ENCODE measurements at regions not wholly inside any gene's neighbourhood (a gene's known extent, or its start where the extent isn't known, plus 50 kb on each side); places are given as distances from the start of the nearest gene placed in this dataset.
"Not testable (repeated sequence)": the region's sequence is repeated elsewhere in the genome, so short reads cannot be mapped to it uniquely, and the experiment has no call there.

GRCh38 chr1:30548294-30548693 lies 175.1 kb downstream of the MATN1 start:
- H3K4me3 ChIP-seq (ENCODE audit: low read length), result no peak overlapping the region
- no peak for TF ChIP-seq CTCF (IDR thresholded peaks at IDR 0.05; ENCODE audit: insufficient read depth, low read depth, low read length, missing control alignments)
- DNase-seq (ENCODE audit: low read depth), result no peak

GRCh38 chr1:30547326-30547725 lies 176.1 kb downstream of the MATN1 start:
- not testable (repeated sequence) for DNase-seq (ENCODE audit: low read depth); H3K4me3 ChIP-seq (ENCODE audit: low read length)

GRCh38 chr1:30545365-30545764 lies 178.0 kb downstream of the MATN1 start:
- TF ChIP-seq CTCF (IDR thresholded peaks at IDR 0.05; ENCODE audit: insufficient read depth, low read depth, low read length, missing control alignments), result no peak
- no peak for DNase-seq (ENCODE audit: low read depth)
- no peak overlapping the region for H3K4me3 ChIP-seq (ENCODE audit: low read length)

- no peak overlapping the region for H3K4me3 ChIP-seq (ENCODE audit: low read length)
- no peak for DNase-seq (ENCODE audit: low read depth)
- TF ChIP-seq CTCF (IDR thresholded peaks at IDR 0.05; ENCODE audit: insufficient read depth, low read depth, low read length, missing control alignments), result no peak
These were observed 181.5 kb downstream of the MATN1 start for GRCh38 chr1:30541721-30542485.

- no peak for TF ChIP-seq CTCF (IDR thresholded peaks at IDR 0.05; ENCODE audit: insufficient read depth, low read depth, low read length, missing control alignments)
- DNase-seq (ENCODE audit: low read depth), result no peak
- no peak overlapping the region for H3K4me3 ChIP-seq (ENCODE audit: low read length)
These were observed 182.7 kb downstream of the MATN1 start for GRCh38 chr1:30540611-30541192.

GRCh38 chr1:30539884-30540283 lies 183.5 kb downstream of the MATN1 start:
- DNase-seq (ENCODE audit: low read depth), result no peak
- no peak for TF ChIP-seq CTCF (IDR thresholded peaks at IDR 0.05; ENCODE audit: insufficient read depth, low read depth, low read length, missing control alignments)

GRCh38 chr1:30538993-30539867 lies 184.2 kb downstream of the MATN1 start:
- DNase-seq (ENCODE audit: low read depth), result no peak
- TF ChIP-seq CTCF (IDR thresholded peaks at IDR 0.05; ENCODE audit: insufficient read depth, low read depth, low read length, missing control alignments), result no peak
- no peak overlapping the region for H3K4me3 ChIP-seq (ENCODE audit: low read length)

More at GRCh38 chr1:30539884-30540283, 183.5 kb downstream of the MATN1 start:
- no peak overlapping the region for H3K4me3 ChIP-seq (ENCODE audit: low read length)

All from epithelial cell of esophagus (primary cell).